ENCODE measurements at regions not wholly inside any gene's neighbourhood (a gene's known extent, or its start where the extent isn't known, plus 50 kb on each side); places are given as distances from the start of the nearest gene placed in this dataset.

DNA sequence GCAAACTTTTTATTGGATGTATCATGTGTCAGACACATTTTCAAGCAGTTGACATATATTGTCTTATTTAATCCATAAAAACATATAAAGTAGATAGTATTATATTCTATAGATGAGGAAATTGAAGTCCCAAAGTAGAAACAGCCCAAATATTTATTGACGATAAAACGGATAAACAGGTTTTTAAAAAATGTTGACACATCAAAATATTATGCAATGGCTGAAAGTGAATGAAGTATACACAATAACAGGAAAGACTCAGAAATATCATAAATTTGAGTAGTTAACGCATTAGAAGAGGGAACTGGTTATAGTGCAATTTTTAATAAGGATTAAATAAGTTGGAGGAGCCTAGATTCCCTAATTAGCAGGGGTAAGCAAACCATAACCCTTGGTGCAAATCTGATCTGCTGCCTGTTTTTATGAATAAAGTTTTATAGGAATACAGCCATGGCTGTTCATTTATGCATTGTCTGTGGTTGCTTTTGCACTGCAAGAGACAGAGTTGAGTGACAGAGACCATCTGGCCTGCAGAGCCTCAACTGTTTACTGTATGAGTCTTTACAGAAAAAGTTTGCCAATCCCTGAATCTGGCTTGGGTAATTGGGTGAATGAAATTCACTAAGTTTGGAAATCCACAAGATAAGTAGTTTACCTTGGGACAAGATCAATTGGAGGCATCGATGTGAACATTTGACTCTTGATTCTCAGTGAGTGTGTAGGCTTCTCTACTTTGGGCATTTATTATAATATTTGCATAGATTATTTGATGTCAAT lies 50.6 kb upstream of the EXOC2 start:
- Histone ChIP-seq H2AFZ (ENCODE audit: low read depth, low read length) (no peak overlapping the region), H3K4me1 (ENCODE audit: insufficient read depth, low read length) (no peaks in the 10 kb centered on the region), H3K9ac (ENCODE audit: low read depth, low read length) (no peak overlapping the region), H3K4me3 (ENCODE audit: low read depth in 1 of 2, low read length in 2 of 2) (no peak overlapping the region), H4K20me1 (ENCODE audit: insufficient read depth, low read length) (no peaks in the 10 kb centered on the region), H3K79me2 (ENCODE audit: insufficient read depth, low read length) (no peaks in the 10 kb centered on the region), H3K9me3 (ENCODE audit: insufficient read depth, low read length, severe bottlenecking) (no peaks in the 10 kb centered on the region), H3K4me2 (ENCODE audit: insufficient read depth, low read length) (no peak overlapping the region), H3K27me3 (ENCODE audit: insufficient read depth, low read length, poor library complexity) (no peaks in the 10 kb centered on the region), H3K36me3 (ENCODE audit: insufficient read depth, low read length) (no peaks in the 10 kb centered on the region), H3K27ac (ENCODE audit: low read length) (no peak overlapping the region)
- DNase-seq (no peak), ATAC-seq (ENCODE audit: insufficient read depth, low read depth) (no peak)
- no peak for TF ChIP-seq CTCF (IDR thresholded peaks at IDR 0.05; ENCODE audit: borderline replicate concordance, extremely low read depth, low read length, poor library complexity, severe bottlenecking)
- TF ChIP-seq EZH2 (IDR thresholded peaks at IDR 0.05; ENCODE audit: borderline replicate concordance, low read depth, low read length, severe bottlenecking) = no peak

All from DND-41 (cell line).